NCI-H526 treated with DMSO at 0.1 percent for 48 hours (cell line): ENCODE measurements at regions not wholly inside any gene's neighbourhood (a gene's known extent, or its start where the extent isn't known, plus 50 kb on each side); places are given as distances from the start of the nearest gene placed in this dataset.

Experiments used
- DNase-seq: peaks from one replicate; lab custom pipeline; 2025; lab: John Stamatoyannopoulos, UW

DNA sequence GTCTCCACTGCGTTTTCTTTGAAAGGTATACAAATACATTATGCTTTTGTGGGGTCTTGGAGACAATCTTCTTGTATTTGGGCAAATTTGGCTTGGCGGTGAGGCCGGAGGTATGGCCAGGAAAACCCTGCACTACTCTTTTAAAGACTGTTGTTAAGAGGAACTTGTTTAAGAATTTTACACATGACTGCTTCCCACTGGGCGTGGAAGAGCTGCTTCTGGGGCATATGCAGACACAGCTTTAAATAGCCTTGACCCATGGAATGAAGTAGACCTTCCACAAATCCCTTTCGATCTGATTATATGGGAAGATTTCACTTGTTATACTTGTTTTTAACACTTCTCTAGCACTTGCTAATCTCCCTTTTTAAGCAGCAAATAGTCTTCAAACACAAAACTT lies 453.6 kb downstream of the MN1 start:
- no peak for DNase-seq

DNA sequence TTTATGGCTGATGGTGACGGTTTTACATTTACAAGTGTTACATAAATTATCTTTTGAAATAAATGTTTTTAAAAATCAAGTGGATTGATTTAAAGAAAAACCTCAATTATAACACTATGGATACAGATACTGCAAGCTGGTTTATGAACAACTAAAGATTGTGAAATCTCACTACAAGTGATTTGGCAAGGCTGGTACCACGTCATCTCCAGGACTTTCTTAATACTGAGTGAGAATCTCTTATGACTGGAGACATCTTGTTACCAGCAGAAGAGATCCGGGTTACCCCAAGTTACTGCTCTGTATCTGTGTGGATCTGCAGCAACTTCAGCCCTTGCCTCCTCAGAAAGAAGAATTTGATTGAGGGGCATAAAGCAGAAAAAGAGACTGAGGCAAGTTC lies 452.9 kb downstream of the MN1 start:
- no peak for DNase-seq

GRCh38 chr22:27349456-27349855 lies 452.1 kb downstream of the MN1 start:
- DNase-seq: no peak

DNA sequence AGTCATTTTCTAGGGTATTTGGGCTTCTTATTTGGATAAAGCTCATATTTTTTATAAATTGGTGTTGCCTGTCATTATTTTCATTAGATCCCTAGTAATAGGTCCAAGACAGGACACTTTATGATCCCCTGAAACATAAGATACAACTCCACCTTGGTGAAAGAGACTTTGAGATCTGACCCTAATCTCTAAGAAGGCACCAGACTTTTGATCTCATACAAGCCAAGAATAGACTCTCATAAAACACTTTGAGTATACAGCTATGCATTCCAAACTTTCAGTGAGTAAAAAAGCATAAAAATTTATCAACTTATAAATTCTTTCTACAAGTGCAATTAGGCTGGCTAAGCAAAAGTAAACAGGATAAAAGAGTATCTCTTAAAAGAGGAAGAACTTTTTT lies 451.2 kb downstream of the MN1 start:
- DNase-seq: no peak

DNA sequence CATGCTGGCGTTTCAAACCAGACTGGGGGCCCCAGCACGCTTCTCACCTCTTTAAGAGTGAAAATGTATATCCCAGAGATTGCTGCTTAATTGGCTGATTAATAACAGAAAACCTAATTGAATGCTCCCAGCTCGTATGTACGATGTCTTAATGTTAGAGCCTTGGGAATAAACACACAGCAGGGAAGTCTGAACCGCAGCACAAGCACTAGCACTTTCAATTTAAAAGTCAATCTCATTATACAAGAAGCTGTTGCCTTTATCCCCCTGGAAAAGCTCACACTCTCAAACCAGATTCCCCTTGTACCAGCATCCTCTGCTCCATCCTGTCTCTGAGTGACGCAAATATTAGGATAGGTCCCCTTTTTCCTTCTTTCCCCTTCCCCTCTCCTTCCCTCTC lies 449.1 kb downstream of the MN1 start:
- no peak for DNase-seq

DNA sequence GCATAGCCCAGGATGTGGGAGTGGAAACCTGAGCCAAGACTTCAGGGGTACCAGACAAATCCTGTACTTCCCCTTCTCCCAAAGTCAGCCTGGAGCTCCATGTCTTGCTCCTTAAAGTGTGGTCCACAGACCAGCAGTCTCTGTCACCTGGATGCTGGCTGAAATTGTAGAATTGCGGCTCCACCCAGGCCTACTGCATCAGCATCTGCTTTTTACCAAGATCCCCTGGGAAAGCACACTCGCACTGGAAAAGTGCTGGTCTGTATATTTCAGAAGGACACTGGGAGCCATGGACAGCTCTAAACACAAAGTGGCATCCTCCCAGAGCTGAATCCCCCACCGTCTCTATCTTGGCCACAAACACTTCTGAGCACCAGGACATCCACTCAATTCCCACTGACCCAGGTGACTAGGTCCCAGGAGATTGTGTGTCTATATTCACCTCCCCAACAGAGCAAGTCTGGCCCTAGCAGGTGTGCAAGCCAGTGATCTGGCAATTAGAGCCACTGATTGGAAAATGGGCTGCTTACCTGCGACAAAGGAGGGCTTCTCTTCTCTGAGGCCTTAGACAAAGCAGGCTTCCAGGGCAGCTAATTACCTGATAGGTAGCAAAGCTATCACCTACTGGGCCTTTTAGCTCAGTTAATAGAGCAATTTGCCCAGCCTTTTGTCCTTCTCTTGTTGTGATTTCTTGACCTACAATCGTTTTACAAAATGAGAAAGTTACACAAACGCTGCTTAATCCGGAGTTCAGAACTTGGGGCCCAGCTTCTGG lies 443.3 kb downstream of the MN1 start:
- DNase-seq: no peak

DNA sequence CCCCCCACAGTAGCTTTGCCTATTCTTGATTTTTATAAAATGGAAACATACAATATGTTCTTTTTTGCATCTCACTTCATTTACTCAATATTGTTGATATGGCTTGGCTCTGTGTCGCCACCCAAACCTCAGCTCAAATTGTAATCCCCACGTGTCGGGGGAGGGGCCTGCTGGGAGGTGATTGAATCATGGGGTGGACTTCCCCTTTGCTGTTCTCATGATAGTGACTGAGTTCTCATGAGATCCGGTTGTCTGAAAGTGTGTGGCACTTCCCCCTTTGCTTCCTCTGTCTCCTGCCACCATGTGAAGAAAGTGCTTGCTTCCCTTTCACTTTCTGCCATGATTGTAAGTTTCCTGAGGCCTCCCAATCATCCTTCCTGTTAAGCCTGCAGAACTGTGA lies 431.3 kb downstream of the MN1 start:
- no peak for DNase-seq

DNA sequence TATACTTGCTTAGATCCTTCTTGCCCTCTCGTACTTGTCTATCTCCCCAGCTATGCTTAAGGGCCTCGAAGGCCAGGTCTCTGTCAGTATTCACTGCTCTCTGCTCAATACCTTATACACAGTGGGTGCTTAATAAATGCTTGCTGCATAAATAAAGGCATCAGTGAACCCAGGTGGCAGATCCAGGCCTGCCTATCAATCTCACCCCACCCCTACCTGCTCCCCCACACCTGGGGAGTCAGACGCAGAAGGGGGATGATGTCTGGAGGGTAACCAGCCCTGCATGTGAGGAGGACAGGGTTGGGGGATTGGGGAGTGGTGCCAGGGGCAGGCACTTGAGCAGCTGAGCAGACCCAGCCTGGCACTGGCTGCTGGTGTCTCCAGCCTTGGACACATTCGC lies 430.6 kb downstream of the MN1 start:
- no peak for DNase-seq

GRCh38 chr22:27372364-27372763 lies 429.2 kb downstream of the MN1 start:
- DNase-seq: no peak

DNA sequence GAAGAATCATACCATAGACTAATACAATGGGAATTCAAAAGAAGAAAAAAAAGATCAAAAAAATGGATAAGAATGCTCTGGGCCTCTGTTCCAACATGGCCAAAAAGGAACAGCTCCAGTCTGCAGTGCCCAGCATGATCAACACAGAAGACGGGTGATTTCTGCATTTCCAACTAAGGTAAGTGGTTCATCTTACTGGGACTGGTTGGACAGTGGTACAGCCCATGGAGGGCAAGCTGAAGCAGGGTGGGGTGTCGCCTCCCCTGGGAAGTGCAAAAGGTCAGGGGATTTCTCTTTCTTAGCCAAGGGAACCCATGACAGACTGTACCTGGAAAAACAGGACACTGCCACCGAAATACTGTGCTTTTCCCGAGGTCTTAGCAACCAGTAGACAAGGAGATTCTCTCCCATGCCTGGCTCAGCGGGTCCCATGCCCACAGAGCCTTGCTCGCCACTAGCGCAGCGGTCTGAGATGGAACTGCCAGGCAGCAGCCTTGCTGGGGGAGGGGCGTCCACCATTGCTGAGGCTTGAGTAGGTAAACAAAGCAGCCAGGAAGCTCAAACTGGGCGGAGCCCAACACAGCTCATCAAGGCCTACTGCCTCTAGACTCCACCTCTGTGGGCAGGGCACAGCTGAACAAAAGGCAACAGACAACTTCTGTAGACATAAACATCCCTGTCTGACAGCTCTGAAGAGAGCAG lies 428.4 kb downstream of the MN1 start:
- peak; percentile 81 for DNase-seq

DNA sequence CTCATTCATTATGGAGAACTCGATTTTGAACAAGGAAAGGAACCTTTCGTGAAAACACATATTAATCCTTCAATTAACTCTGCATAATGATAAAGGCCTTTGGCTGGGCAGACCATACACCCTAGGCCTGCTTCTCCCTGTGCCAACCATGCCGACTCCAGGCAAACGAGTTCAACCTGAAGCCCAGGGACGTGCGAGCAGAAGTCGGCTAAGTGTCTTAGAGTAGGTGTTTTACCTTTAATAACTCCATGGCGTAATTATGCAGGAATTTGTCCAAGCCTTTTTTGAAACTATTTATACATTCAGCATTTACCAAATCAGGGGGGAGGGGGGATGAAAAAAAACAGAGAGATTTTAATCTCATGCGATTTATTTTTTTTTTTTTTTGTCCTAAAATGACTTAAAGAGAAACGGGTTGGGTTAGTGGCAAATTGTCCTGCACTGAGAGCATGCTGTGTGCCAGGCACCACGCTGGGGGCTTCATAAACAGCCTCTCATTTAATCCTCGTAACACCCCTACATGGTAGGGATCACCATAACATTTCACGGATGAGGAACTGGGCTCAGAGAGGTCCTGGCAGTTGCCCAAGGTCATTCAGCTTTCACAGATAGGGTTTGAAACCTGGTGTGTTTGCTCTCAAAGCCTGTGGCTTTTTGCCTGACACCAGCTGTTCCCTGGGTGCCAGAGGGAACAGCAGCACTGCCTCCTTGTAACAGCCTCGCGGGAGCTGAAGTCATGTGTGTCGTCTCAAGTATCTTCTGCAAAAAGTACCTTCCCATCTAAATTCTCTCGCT lies 423.9 kb downstream of the MN1 start:
- peak; percentile 27 for DNase-seq

DNA sequence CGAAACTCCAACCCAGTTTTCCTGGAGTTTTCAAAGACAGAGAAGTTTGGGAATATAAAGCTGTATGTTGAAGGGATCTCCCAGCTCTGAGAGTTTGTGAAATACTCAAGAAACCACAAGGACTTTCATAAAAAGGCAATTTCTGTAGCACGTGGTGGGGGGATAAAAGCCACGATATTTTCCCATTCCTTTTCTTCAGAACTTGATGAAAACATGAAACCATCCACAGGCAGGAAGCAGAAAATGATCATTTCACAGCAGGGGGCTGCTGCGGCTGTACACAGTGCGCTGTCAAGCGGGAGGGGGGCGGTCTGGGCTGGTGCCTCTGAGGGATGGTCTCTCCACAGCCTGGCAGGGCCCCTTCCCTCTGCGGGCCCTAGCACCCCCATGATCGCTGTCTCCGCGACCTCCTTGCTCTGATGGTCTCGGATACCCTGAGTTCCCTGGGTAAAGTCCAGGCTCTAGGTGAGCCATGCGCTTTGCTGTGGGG lies 423.2 kb downstream of the MN1 start:
- DNase-seq: no peak

GRCh38 chr22:27378995-27379394 lies 422.6 kb downstream of the MN1 start:
- no peak for DNase-seq

DNA sequence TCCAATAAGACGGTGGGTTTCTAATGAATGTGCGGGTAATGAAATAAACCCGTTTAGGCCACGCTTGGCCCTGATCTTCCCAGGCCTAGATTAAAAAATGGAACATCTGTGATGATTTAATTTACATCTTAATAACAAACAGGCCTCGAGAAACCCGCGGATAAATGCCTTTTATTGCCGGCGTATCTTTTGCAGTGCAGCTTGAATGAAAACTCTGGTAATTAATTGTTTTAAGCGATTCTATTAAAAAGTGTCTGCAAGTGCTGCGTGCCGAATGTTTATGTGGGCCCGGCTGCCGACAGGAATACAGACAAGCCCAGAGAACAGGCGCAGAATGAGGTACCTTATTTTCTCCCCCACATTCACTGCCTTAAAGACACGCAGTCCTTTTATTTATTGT lies 420.7 kb downstream of the MN1 start:
- no peak for DNase-seq

GRCh38 chr22:27381552-27381951 lies 420.0 kb downstream of the MN1 start:
- peak; percentile 10 for DNase-seq

DNA sequence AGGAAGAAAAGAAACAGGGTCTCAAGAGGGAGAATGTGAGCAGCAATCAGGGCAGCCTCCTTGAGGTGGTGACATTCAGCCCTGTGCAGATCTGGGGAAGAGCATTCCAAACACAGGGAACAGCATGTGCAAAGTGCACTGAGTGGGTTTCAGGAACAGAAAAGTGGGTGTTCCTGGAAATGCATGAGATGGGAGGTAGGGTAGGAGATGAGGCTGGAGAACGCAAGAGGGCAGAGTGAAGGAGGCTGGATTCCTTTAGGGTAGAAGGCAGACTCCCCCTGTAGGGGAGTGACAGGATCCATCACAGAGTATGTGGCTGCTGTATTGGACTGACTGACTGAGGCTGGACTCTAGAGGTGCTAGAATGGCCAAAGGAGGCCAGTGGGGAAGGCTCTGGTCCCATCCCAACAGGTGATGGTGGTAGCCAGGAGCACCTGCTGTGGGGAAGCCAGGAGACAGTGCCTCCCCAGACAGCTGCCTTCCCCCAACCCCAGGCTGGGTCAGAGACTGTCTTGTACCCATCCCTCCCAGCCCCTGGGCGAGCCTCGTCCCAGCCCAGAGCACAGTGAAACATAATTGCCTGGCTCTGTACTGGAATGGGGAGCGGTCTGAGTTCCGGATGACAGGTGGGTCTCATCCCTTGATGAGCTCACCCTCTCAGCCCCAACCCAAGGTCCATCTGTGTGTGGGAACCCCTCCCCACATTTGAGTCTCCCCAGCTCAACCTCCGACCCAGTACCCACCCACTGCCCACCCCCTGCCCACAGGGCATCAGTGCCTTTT lies 419.4 kb downstream of the MN1 start:
- no peak for DNase-seq

DNA sequence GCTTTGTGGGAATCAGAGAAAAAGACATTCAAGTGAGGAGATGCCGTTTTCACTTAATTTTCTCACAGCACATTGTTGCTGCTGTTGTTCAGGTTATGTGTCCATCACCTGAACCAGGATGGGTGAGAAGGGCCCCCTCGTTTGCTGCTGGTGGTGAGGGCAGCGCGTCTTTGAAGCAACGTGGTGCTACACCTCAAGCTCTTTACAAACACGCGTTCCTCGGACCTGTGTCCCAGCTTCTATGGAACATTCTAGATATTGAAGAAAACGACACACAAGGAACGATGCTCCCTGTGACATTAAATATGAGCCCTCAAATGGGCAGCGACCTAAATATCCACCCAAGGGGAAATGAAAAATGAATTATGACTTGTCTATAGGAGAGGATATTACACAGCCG lies 418.6 kb downstream of the MN1 start:
- no peak for DNase-seq

DNA sequence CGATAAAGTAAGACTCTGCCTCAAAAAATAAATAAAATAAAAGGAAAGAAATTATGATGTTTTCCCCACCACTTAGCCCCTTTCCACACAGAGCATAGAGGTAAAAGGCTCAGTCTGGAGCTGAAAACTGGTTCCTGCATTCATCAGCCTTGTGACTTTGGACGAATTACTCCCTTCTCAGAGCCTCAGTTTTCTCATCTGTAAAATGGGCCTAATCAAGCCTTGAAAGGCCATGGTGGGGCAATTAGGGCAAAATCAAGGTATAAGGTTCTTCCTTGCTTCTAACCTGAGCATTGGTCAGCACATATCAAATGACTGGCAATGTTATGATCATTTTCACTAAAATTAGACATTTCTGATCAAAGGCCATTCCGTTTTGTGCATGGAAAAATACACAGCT lies 417.7 kb downstream of the MN1 start:
- DNase-seq: no peak

DNA sequence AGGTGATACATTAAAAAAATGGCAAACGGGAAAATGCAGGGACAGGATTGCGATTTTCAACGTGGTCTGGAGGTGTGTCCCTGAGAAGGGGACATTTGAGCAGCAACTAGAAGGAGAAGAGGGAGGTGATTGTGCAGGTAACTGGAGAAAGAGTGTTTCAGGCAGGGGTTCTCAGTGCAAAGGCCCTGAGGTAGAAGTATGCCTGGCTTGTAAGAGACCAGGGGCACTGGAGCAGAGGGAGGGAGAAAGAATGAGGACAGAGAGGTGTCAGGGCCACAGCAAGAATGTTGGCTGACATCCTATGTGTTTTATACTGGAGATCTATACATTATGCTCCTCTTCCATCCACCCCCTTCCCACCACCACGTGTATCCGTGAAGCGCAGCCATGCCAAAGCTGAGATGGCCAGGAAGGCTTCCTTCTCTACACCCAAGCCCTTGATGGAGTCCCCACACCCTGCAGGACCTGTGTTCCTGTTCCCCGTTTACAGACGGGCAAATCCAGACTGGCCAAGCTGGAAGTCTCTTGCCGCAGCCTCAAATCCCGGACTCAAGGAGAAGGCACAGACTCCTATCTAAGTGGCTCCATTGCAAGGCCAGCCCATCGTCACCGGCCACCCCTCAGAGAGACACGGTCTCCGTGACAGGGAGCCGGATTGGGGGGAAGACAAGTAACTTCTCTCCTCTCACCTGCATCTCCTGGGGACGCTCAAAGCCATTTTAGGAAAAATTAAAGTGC lies 416.1 kb downstream of the MN1 start:
- DNase-seq: no peak

- no peak for DNase-seq
Measured at GRCh38 chr22:27386186-27386585, 415.4 kb downstream of the MN1 start.

GRCh38 chr22:27387561-27387960 lies 414.0 kb downstream of the MN1 start:
- no peak for DNase-seq
